Memory B cell (primary cell): ENCODE measurements at regions not wholly inside any gene's neighbourhood (a gene's known extent, or its start where the extent isn't known, plus 50 kb on each side); places are given as distances from the start of the nearest gene placed in this dataset.
"Not testable (repeated sequence)": the region's sequence is repeated elsewhere in the genome, so short reads cannot be mapped to it uniquely, and the experiment has no call there.

Source experiments
- ATAC-seq: fragments of 150-1000 bp; cut with Tn5 transposase; 2 replicates; pipeline ENCODE4 v1.10.0; 2021; ENCODE audit warnings: low read depth, mild to moderate bottlenecking, moderate library complexity
- DNase-seq, 2 donors: peaks; one replicate each; pipeline ENCODE4 v3.0.0; 2022; ENCODE audit warnings: low spot score in 2 of 2
- H3K27ac Mint-ChIP-seq: one replicate; pipeline ENCODE4 v1.8.0; 2022; ENCODE audit warnings: mild to moderate bottlenecking, moderate library complexity, mixed read lengths
- H3K27me3 Mint-ChIP-seq: one replicate; pipeline ENCODE4 v1.8.0; 2022; ENCODE audit warnings: mixed read lengths
- H3K36me3 Mint-ChIP-seq: one replicate; pipeline ENCODE4 v1.8.0; 2022; ENCODE audit warnings: mild to moderate bottlenecking, mixed read lengths
- H3K4me1 Mint-ChIP-seq: one replicate; pipeline ENCODE4 v1.8.0; 2022; ENCODE audit warnings: mixed read lengths
- H3K4me3 Mint-ChIP-seq: one replicate; pipeline ENCODE4 v1.8.0; 2022; ENCODE audit warnings: mild to moderate bottlenecking, moderate library complexity, mixed read lengths
- H3K9me3 Mint-ChIP-seq: one replicate; pipeline ENCODE4 v1.8.0; 2022; ENCODE audit warnings: mixed read lengths

GRCh38 chr19:27419217-27419616 is 1793.7 kb downstream of the UQCRFS1 start:
- peaks cover 13% of the 10 kb centered on the region for H3K9me3 Mint-ChIP-seq
- H3K36me3 Mint-ChIP-seq, H3K4me3 Mint-ChIP-seq, H3K27ac Mint-ChIP-seq, ATAC-seq, H3K4me1 Mint-ChIP-seq, H3K27me3 Mint-ChIP-seq, DNase-seq: not testable (repeated sequence)

GRCh38 chr19:27393591-27393990 is 1819.4 kb downstream of the UQCRFS1 start:
- Mint-ChIP-seq H3K4me3 (no peak overlapping the region), H3K9me3 (peaks cover 17% of the 10 kb centered on the region), H3K27ac (no peak overlapping the region), H3K27me3 (no peaks in the 10 kb centered on the region), H3K36me3 (no peaks in the 10 kb centered on the region), H3K4me1 (no peaks in the 10 kb centered on the region)
- ATAC-seq (no peak), DNase-seq (no peak)

DNA sequence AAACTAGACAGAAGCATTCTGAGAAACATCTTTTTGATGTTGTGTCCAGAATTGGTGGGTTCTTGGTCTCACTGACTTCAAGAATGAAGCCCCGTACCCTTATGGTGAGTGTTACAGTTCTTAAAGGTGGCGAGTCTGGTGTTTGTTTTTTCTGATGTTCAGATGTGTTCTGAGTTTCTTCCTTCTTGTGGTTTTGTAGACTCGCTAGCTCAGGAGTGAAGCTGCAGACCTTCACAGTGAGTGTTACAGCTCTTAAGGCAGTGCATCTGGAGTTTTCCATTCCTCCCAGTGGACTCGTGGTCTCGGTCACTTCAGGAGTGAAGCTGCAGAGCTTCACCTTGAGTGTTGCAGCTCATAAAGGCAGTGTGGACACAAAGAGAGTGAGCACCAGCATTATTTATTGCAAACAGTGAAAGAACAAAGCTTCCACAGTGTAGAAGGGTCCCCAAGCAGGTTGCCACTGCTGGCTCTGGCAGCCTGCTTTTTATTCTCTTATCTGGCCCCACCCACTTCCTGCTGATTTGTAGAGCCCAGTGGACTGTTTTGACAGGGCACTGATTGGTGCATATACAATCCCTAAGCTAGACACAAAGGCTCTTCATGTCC is 1820.8 kb downstream of the UQCRFS1 start:
- no peak overlapping the region for H3K4me3 Mint-ChIP-seq
- H3K4me1 Mint-ChIP-seq = no peaks in the 10 kb centered on the region
- DNase-seq = peak in 1 of 2 donors; percentile 8
- no peak for ATAC-seq
- no peaks in the 10 kb centered on the region for H3K27me3 Mint-ChIP-seq
- no peaks in the 10 kb centered on the region for H3K36me3 Mint-ChIP-seq
- no peak overlapping the region for H3K27ac Mint-ChIP-seq
- peaks cover 23% of the 10 kb centered on the region for H3K9me3 Mint-ChIP-seq

GRCh38 chr19:27379306-27379705 is 1833.6 kb downstream of the UQCRFS1 start:
- H3K9me3 Mint-ChIP-seq, ATAC-seq, H3K36me3 Mint-ChIP-seq, H3K27me3 Mint-ChIP-seq, DNase-seq, H3K4me1 Mint-ChIP-seq, H3K4me3 Mint-ChIP-seq, H3K27ac Mint-ChIP-seq: not testable (repeated sequence)

GRCh38 chr19:27369603-27370002 is 1843.3 kb downstream of the UQCRFS1 start:
- ATAC-seq, H3K36me3 Mint-ChIP-seq, DNase-seq, H3K4me1 Mint-ChIP-seq, H3K27ac Mint-ChIP-seq, H3K27me3 Mint-ChIP-seq, H3K4me3 Mint-ChIP-seq: not testable (repeated sequence)
- H3K9me3 Mint-ChIP-seq = peaks cover 12% of the 10 kb centered on the region

DNA sequence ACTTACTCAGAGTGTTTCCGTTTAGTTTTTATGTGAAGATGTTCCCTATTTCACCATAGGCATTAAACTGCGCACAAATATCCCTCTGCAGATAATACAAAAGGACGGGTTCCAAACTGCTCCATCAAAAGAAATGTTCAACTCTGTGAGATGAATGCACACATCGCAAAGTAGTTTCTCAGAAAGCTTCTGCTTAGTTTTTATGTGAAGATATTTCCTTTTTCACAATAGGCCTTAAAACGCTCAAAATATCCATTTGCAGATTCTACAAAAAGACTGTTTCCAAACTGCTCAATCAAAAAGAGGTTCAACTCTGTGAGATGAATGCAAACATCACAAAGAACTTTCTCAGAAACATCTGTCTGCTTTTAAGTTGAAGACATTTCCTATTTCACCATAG is 1850.5 kb downstream of the UQCRFS1 start:
- not testable (repeated sequence) for H3K4me3 Mint-ChIP-seq, H3K36me3 Mint-ChIP-seq, ATAC-seq, H3K27me3 Mint-ChIP-seq, H3K27ac Mint-ChIP-seq, H3K4me1 Mint-ChIP-seq, DNase-seq
- peaks cover 32% of the 10 kb centered on the region for H3K9me3 Mint-ChIP-seq

DNA sequence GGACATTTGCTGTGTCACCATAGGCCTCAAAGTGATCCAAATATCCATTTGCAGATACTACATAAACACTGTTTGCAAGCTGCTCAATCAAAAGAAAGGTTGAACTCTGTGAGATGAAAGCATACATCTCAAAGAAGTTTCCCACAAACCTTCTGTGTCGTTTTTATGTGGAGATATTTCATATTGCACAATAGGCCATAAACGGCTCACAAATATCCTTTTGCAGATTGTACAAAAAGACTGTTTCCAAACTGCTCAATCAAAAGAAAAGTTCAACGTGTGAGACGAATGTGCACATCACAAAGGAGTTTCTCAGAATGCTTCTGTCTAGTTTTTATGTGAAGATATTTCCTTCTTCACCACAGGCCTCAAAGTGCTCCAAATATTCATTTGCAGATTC is 1857.4 kb downstream of the UQCRFS1 start:
- not testable (repeated sequence) for DNase-seq, H3K27ac Mint-ChIP-seq, ATAC-seq, H3K4me3 Mint-ChIP-seq, H3K27me3 Mint-ChIP-seq, H3K36me3 Mint-ChIP-seq, H3K4me1 Mint-ChIP-seq
- H3K9me3 Mint-ChIP-seq = peaks cover 37% of the 10 kb centered on the region
